HG03571 (cell line): ENCODE measurements at regions not wholly inside any gene's neighbourhood (a gene's known extent, or its start where the extent isn't known, plus 50 kb on each side); places are given as distances from the start of the nearest gene placed in this dataset.
"Not testable (repeated sequence)": the region's sequence is repeated elsewhere in the genome, so short reads cannot be mapped to it uniquely, and the experiment has no call there.

ENCODE experiments used
- ATAC-seq: cut with Tn5 transposase; IDR thresholded peaks from one replicate; pipeline ENCODE4 v1.9.1; 2021; ENCODE audit not compliant: unreplicated experiment

DNA sequence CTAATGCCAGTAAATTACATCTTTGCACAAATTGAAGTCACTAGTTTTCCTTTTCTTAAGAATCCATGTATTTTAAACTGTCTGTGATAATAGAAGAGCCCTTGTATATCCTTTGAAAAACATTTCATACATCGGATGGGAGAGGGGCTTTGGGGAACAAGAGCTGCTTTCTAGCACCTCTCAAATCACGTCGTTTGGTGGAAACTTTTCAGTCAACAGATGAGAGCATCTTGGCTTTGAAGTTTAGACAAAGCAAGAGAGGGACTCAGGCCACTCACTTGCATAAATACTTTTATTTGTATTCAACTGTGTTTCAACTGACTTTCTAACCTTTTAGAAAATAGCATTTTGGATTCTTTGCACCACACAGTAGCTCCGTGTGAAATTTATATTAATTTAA, 502.3 kb upstream of the IMPG1 start:
- ATAC-seq: no peak

DNA sequence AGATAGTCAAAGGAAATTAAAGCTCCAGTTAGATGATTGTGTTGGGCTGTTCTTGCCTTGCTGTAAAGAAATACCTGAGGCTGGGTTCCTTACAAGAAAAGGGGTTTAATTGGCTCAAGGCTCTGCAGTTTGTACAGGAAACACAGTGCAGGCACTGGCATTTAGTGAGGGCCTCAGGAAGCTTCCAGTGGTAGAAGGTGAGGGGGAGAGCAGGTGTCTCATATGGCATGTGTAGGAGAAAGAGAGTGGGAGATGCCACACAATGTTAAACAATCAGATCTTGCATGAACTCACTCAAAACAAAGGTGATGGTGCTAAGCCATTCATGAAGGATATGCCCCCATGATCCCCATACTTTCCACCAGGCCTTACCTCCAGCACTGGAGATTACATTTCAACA, 493.5 kb upstream of the IMPG1 start:
- no peak for ATAC-seq

DNA sequence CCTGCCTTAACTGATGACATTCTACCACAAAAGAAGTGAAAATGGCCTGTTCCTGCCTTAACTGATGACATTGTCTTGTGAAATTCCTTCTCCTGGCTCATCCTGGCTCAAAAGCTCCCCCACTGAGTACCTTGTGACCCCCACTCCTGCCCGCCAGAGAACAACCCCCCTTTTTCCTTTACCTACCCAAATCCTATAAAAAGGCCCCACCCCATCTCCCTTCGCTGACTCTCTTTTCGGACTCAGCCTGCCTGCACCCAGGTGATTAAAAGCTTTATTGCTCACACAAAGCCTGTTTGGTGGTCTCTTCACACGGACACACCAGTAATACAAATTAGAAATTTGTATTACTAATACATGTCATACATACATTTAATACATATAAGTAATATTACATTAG, 489.9 kb upstream of the IMPG1 start:
- ATAC-seq: not testable (repeated sequence)

DNA sequence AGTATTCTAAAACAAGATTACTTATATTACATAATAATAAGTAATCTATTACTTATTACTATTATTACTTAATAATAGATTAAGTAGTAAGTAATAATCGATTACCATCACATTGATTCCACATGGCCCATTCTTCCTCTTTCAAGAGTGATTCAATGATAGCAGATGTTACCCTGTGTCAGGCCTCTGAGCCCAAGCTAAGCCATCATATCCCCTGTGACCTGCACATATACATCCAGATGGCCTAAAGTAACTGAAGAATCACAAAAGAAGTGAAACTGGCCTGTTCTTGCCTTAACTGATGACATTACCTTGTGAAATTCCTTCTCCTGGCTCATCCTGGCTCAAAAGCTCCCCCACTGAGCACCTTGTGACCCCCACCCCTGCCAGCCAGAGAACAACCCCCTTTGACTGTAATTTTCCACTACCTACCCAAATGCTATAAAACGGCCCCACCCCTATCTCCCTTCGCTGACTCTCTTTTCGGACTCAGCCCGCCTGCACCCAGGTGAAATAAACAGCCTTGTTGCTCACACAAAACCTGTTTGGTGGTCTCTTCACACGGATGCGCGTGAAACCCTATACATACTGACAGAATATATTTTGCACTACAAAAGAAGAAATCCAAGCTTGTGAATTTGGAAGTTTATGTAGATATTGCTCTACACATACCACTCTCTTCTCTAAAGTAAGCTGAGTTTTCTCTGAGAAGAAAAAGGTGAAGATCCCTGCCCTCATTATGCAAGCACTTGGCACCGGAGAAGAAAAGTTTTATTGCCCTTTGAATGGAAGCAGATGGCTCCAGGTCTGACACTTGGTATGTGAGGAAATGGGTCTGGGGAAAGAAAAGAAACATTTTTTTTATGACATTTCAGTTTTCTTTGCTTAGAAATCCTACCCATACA, 488.6 kb upstream of the IMPG1 start:
- not testable (repeated sequence) for ATAC-seq

DNA sequence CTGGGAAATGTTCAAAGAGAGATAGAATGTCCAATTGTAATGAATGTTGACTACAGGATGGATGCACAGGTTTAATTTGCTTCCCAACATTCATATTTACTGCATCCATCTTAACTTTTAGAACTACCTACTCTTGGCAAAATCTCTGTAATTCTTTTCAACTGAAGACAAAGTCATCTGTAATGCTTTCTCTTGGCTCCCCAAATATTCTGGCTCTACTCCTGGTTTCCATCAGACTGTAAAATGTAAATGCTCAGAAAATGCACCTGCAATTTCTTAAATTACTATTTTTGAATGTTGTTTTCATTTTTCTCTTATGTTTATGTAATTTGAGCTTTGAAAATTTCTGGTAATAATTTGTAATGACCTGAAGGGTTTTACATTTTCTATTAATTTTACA, 480.8 kb upstream of the IMPG1 start:
- no peak for ATAC-seq

DNA sequence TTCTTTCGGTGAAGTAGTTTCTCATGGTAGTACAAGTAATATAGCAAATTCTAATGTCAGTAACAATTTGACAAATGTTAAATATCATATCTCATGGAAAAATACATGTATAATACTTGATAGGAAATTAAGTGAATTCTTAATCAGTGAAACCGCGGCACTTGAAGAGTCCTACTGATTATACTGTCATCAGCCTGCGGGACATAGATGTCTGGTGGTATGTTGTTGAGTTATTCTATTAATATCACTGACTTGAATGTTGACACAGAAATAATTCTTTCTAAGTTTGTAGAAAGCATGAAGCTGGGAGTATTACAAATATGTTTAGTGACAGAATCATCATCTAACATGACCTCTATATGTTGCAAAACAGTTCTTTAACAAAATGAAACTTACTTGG, 479.8 kb upstream of the IMPG1 start:
- no peak for ATAC-seq

DNA sequence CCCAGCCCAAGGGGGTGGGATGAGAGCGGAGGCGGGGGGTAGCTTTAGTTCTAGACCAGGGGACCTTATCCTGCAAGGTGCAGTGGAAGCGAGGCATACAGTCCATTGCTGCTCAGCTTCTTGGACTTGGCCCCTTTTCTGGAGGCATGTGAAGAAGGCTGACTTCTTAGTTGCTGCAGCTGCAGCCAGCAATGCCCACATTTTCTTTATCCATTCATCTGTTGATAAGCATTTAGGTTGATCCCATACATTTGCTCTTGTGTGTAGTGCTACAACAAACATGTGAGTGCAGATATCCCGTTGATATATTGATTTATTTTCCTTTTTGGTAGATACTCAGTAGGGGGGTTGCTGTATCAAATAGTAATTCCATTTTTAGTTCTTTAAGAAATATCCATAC, 461.2 kb upstream of the IMPG1 start:
- ATAC-seq: no peak

DNA sequence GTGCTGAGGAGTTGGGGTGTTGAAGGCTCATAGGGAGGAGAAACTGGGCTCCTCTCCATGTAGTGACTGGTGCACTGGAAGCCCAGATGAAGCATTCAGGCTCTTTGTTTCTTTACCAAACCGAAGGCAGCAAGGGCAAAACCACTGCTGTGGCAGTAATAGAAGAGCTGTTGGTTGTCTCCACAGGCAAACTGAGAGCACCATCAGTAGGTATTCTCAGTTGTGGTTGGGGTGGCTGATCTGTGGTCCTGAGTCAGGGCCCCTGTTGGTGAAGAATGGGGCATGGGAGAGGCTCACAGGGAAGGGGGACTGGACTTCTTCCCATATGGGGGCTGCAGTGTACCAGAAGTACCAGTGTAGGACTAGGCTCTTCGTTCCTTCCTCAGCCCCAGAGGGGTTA, 460.2 kb upstream of the IMPG1 start:
- ATAC-seq: no peak

DNA sequence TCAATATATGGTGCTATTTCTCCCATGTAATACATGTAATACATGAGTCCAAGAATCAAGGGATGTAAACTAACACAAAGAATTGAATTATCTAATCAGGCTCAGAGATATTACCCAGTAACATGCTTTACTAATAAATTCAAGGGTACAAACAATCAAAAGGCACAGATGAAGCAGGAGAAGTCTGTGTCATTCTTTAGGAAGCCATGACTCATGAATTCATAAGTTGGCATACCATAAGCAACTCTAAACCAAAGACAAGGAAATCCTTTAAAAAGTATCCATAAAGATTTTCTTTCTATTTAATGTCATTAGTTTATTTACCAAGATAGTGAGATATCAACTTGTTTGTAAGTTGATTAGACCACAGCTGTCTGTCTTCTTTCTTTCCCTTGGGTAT, 446.0 kb upstream of the IMPG1 start:
- no peak for ATAC-seq

DNA sequence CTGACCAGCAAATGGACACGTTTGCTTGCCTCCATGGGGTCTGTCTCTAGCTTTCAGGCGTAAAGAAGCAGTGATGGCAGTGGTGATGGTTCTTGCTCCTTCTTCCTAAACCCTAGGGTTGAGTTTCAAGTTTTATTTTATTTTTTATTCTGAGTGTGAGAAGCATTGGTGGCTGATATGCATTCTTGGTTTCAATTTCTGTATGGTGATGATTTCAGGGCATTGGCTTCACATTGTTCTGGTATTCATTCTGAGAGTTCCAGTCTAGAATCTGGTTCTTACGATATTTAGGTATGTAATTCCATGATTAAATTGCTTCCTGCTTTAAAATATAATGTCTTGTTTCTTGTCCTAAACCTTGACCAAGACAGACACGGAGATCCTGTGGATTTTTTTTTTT, 444.5 kb upstream of the IMPG1 start:
- ATAC-seq: no peak

DNA sequence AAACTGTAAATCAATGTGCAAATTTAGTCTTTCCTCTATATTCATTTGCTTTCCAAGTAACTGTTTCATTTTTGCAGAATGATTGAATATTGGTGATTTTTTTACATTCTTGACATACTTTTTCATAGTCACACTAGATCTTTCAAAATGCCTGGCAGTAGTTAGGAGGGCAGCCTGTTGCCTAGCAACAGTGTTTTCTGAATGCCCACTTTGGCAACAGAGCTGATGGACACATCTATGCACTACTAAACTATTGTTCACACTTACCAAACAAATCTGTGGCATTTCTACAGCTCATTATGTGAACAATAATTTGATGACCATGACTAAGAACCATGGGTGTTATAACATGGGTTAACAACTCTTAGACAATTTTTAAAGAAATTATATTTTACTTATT, 438.0 kb upstream of the IMPG1 start:
- ATAC-seq: no peak

DNA sequence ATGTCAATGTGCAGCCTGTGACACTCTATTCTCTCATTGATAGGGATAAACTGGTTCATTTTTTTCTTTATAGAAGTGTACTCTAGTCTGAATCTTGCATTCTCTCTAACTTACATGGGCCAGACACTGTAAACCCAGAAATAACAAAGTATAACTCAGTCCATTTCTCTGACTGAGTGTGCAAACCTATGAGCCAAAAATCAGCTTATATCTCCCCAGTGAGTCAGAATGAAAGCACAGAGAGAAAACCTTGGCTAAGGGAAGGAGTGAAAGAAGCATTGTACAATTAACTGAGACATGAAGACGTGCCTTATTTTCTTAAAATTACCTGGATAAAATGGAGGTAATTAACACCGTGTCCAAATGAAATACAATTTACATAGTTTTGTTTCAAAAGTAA, 436.9 kb upstream of the IMPG1 start:
- no peak for ATAC-seq

DNA sequence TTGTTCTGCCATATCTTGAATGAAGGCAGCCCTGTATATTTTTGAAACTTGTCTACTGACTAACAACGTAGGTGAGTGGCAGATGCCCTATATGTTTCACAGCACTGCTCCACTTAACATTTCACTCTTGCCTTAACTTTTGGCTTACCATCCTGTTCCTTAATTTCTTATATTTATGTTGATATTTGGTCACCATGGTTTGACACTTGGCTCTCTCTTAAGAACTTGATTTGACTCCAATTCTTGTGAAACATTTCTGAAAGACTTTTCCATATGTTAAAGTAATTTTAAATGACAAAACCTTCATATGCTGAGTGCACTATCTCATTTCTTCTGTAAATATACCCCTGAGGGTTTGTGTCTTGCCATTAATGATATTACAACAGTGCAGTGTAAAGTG, 434.3 kb upstream of the IMPG1 start:
- no peak for ATAC-seq

DNA sequence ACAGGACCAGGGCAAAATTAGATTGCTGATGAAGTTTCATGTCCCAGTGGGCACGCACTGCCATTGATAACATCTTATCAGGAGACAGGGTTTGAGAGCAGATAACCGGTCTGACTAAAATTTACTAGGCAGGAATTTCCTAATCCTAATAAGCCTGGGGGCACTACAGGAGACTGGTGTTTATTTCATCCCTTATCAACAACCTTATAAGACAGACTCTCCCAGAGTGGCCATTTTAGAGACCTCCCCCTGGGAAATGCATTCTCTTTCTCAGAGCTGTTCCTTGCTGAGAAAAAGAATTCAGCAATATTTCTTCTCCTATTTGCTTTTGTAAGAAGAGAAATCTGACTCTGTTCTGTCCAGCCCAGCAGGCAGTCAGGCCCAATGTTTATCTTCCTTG, 423.4 kb upstream of the IMPG1 start:
- ATAC-seq: no peak

DNA sequence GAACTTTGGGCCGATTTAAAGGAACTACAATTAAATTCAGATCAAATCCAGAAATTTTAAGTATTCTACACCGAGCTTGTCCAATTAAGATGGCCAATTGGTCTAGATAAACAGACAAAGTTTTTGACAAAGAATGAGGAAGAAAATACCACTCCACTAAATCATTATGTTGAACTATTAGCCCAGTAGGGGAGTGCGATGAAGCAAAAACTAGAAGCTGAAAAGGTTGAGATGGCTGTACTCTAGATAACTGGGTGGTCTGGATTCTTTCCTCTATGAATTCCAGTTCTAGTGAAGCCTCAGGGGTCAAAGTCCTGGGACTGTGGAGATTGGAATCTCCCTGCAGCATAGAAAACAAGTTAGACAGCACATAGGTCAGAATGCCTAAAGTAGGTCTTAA, 418.9 kb upstream of the IMPG1 start:
- not testable (repeated sequence) for ATAC-seq

DNA sequence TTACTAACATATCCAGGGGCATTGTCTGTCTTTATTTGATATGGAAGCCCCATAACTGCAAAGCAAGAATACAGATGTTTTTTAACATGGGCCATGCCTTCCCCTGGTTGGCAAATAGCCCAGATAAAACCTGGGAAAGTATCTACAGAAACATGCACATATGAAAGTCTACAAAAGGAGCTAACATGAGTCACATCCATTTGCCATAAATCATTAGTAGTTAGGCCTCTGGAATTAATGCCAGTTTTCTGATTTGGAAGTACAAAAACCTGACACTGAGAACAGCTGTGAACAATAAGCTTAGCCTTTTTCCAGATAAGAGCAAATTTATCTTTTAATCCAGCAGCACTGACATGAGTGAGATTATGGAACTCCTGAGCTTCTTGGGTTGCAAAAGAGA, 418.0 kb upstream of the IMPG1 start:
- no peak for ATAC-seq

DNA sequence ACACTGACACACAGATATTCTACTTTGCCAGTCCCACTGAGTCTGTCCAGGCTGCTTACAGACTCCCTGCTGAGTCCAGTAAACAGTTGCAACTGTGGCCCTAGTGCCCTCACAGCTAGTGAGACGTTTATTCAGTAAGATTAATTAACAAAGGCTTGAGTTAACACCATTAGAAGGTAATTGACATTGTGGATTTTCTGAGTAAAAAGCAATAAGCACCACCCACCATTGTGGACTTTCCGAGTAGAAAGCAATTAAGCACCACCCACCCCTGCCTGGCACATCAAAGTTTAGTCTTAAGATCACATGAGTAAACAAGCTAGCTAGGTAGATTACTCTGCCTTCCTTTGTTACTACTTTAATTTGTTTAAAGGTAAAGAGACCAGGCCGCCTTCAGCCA, 408.6 kb upstream of the IMPG1 start:
- ATAC-seq: no peak

DNA sequence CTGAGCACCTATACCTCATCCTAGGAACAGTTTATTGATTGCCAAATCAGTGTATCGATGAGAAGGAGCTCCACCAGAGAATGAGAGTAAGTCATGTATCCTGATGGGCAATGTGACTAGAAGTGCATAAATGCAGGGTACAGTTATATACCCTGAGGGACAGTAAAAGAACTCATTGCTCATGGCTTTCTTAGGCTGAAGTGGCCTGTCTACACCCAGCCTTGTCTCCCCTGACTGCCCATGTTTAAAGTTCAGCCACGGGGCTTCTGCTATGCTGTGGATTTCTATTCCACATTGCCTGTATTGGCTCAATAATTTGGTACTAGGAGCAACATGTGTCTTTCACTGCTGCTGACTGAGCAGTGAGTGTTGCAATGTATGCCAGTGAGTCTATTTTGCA, 400.4 kb upstream of the IMPG1 start:
- no peak for ATAC-seq

DNA sequence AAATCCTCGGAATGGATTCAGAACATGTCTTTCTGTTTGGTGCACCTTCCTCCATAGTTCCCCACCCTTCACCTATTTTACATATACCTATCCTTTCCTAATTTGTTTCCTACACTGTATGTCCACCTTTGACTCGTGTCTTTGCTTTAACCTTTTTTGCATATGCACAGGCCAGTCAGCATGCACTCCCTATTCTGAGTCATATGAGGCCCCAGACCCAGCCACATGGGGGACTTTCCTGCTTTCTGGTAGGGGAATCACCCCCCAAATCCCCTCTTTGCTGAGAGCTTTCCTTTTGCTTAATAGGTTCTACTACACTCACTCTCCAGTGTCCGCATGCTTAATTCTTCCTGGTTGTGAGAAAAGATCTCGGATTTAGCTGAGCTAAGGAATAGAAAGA, 393.8 kb upstream of the IMPG1 start:
- ATAC-seq: no peak

DNA sequence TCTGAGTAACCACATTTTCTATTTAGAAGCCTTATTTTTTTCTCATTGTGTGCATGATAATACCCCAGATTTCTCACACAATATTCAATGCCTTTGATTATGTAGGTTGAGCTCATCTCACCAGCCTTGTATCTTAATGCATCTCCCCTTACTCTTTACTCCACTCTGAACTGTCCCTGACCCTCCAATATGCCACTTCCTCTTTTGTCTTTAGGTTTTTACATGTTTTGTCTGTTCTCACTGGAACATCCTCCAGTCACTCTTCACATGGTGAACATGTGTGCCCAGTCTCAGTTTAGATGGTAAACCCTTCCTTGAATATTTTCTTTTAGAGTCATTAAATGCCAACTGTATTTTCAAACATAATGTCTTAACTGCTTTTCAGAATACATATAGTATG, 392.9 kb upstream of the IMPG1 start:
- no peak for ATAC-seq

DNA sequence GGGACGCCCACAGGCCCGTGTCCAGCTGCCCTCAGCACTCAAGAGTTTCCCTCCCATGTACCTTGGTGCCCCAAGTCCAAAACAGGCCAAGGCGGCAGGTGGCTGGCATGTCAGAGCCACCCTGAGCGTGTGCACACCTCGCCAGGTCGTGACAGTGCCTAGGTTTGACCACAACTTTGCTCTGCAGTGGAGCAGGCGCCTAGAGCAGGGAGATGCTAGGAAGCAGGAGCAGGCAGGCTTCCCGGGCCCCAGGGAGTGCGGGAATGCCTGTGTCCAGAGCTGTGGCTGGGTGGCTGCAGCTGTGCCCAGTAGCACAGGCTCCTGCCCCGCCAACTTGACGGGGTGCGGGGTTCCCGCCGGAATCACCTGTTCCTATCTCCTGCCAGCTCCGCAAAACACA, 380.8 kb upstream of the IMPG1 start:
- no peak for ATAC-seq

DNA sequence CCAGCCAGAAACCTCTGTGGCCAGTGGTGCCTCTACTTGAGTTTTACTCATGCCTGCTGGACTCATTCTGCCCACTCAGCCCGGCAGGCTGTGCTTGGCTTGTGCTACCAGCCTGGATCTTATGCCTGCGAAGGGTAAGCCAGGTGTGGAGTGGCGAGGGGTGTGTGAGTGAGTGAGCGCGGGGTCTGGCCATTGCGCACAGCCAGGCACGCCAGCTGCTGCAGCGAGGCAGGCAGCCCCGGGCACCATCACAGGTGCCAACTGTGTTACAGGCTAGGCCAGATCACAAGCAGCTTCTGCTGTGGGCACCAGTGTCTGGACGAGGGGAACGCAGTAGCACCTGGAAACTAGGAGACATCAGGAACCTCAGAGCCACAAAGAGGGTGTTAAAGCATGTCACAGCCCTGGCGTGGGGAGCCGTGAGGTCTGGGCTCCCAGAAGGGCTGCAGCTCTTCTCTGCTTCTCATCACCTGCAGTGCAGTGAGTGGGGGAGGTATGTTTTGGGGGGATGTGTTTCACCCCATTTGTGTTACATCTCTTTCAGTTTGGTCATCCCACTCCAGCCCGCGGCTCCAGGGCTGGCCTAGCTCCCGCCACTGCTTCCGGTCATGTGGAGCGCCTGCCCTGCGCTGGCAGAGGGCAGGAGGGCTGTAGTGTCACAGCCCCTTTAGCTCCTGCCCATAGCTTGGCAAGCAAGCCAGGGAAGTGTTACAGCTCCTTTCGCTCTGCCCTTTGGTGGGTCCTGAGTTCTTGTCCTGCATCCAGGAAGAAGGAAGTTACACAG, 379.7 kb upstream of the IMPG1 start:
- ATAC-seq: no peak
